ENCODE measurements at regions not wholly inside any gene's neighbourhood (a gene's known extent, or its start where the extent isn't known, plus 50 kb on each side); places are given as distances from the start of the nearest gene placed in this dataset.

DNA sequence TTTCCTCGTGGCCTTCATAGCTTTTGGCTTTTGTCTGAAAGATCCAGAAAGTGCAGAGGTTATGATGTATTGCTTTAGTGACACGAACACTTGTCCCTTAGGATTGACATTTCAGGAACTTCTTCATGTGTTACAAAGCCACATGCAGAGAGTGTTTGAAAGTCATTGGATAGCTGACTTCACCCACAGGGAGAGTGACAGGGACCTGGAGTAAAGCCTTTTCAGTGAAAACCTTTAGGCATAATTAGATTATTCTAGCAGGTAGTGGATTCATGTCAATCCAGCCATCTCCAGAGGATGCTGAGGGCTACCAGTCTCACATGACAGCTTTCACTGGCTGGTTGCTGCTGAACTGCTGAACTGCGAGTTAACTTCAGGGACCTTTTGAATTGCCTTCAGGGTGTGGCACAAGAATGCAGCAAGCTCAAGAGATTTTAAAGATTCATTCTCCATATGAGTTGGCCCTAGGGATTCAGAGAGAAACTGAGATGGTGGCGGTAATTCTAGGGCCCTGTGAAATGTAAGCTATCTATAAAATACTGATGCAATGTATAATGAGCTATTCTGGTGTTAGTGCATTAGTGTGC, 267.0 kb upstream of the GOLIM4 start:
- H3K27me3 Mint-ChIP-seq = no peaks in the 10 kb centered on the region
- H3K4me3 Mint-ChIP-seq = no peak overlapping the region
- POLR2A ChIA-PET = no interaction called here
- CTCF ChIA-PET = no interaction called here
- no peak overlapping the region for H3K27ac Mint-ChIP-seq
- H3K36me3 Mint-ChIP-seq (ENCODE audit: low read depth) = no peaks in the 10 kb centered on the region
- no peaks in the 10 kb centered on the region for H3K9me3 Mint-ChIP-seq
- no peak for DNase-seq
- no peaks in the 10 kb centered on the region for H3K4me1 Mint-ChIP-seq

DNA sequence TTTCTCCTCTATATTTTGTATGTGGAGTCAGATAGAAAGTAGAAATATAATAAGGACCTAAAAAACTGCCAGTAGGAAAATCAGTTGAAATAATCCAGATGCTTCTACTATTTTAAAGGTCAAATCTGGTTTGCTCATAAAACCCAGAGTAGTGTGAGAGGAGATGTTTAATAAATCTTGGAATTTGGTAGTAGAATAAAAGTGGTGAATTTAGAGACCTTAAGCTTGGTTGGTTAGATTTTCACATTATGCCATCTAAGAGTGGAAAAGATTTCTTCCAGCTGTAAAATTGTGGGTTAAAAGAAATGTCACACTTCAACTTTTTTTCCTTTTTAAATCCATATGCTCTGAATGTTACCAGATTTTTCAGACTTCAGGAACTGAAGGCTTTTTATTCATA, 266.4 kb upstream of the GOLIM4 start:
- no peak for DNase-seq
- H3K4me1 Mint-ChIP-seq = no peaks in the 10 kb centered on the region
- H3K27ac Mint-ChIP-seq = no peak overlapping the region
- CTCF ChIA-PET = no interaction called here
- POLR2A ChIA-PET = no interaction called here
- H3K9me3 Mint-ChIP-seq = no peaks in the 10 kb centered on the region
- H3K36me3 Mint-ChIP-seq (ENCODE audit: low read depth) = no peaks in the 10 kb centered on the region
- no peaks in the 10 kb centered on the region for H3K27me3 Mint-ChIP-seq
- no peak overlapping the region for H3K4me3 Mint-ChIP-seq

- no peak overlapping the region for H3K4me3 Mint-ChIP-seq
- no peaks in the 10 kb centered on the region for H3K4me1 Mint-ChIP-seq
- no peak for DNase-seq
- no peak overlapping the region for H3K27ac Mint-ChIP-seq
- ChIA-PET CTCF (no interaction called here), POLR2A (no interaction called here)
- H3K27me3 Mint-ChIP-seq = no peaks in the 10 kb centered on the region
- H3K36me3 Mint-ChIP-seq (ENCODE audit: low read depth) = no peaks in the 10 kb centered on the region
- no peaks in the 10 kb centered on the region for H3K9me3 Mint-ChIP-seq
Measured at GRCh38 chr3:168360993-168361392, 265.3 kb upstream of the GOLIM4 start.

GRCh38 chr3:168342946-168343850, 247.5 kb upstream of the GOLIM4 start:
- H3K36me3 Mint-ChIP-seq (ENCODE audit: low read depth) = no peaks in the 10 kb centered on the region
- DNase-seq = no peak
- CTCF ChIA-PET = no interaction called here
- no peaks in the 10 kb centered on the region for H3K27me3 Mint-ChIP-seq
- H3K9me3 Mint-ChIP-seq = peaks cover 3% of the 10 kb centered on the region
- no peak overlapping the region for H3K27ac Mint-ChIP-seq
- no peaks in the 10 kb centered on the region for H3K4me1 Mint-ChIP-seq
- POLR2A ChIA-PET = no interaction called here
- no peak overlapping the region for H3K4me3 Mint-ChIP-seq

GRCh38 chr3:168341956-168342936, 246.5 kb upstream of the GOLIM4 start:
- no peak for DNase-seq
- CTCF ChIA-PET = no interaction called here

DNA sequence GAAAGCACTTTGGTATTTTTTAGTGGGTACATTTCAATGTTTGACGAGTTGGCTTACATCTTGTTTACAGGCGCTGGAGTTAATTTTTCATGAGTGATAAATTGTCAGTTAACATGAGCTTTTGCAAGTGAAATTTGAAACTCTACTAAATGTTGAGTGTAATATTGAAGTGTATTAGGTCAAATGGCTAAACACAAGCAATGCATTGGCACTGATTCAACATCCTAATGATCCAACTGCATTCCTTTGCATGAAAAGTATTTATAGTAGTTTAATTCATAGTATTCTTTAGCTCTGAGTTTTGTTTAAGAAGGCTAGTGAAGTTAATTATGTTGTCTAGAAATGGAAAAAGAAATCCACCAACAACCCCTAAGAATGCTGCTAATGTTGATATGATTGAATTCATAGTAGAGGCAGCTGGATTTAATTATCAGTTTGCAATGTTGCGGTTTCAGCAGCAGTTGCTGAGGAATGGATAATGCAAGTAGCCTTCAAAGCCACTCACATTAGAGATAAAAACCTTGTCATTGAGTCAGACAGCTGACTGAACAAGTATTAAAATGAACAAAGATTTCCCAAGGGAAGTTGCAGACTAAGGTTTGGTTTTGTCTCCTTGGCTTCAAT, 245.6 kb upstream of the GOLIM4 start:
- Mint-ChIP-seq H3K27me3 (no peaks in the 10 kb centered on the region), H3K9me3 (peaks cover 3% of the 10 kb centered on the region), H3K36me3 (ENCODE audit: low read depth) (no peaks in the 10 kb centered on the region), H3K4me1 (no peaks in the 10 kb centered on the region), H3K27ac (no peak overlapping the region), H3K4me3 (no peak overlapping the region)
- POLR2A ChIA-PET = no interaction called here
- no peak for DNase-seq
- CTCF ChIA-PET = no interaction called here

More at GRCh38 chr3:168341956-168342936, 246.5 kb upstream of the GOLIM4 start:
- POLR2A ChIA-PET = no interaction called here
- Mint-ChIP-seq H3K4me1 (no peaks in the 10 kb centered on the region), H3K4me3 (no peak overlapping the region), H3K36me3 (ENCODE audit: low read depth) (no peaks in the 10 kb centered on the region), H3K27me3 (no peaks in the 10 kb centered on the region), H3K9me3 (peaks cover 3% of the 10 kb centered on the region), H3K27ac (no peak overlapping the region)

GRCh38 chr3:168338161-168338560, 242.4 kb upstream of the GOLIM4 start:
- Mint-ChIP-seq H3K4me3 (no peak overlapping the region), H3K4me1 (no peaks in the 10 kb centered on the region), H3K9me3 (no peaks in the 10 kb centered on the region), H3K36me3 (ENCODE audit: low read depth) (no peaks in the 10 kb centered on the region), H3K27ac (no peak overlapping the region), H3K27me3 (no peaks in the 10 kb centered on the region)
- DNase-seq = no peak
- POLR2A ChIA-PET = no interaction called here
- CTCF ChIA-PET = no interaction called here

DNA sequence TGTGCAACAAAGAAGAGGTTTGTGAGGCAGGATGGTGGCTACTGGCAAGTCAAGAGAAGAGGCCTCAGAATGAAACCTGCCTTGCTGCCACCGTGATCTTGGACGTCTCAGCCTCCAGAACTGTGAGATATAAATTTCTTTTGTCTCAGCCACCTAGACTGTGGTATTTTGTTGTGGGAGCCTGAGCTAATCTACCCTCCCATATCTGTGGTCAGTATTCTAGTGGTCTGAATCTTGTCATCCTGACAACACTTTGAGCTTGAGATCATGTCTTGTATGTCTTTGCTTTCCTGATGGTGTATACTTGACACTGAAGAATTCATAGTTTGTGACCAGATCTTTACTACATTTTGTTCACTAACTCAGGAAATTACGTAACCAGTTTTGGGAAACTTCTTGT, 240.6 kb upstream of the GOLIM4 start:
- Mint-ChIP-seq H3K27me3 (no peaks in the 10 kb centered on the region), H3K36me3 (ENCODE audit: low read depth) (no peaks in the 10 kb centered on the region)
- POLR2A ChIA-PET = no interaction called here

GRCh38 chr3:168333410-168333935, 237.7 kb upstream of the GOLIM4 start:
- Mint-ChIP-seq H3K27me3 (no peaks in the 10 kb centered on the region), H3K36me3 (ENCODE audit: low read depth) (no peaks in the 10 kb centered on the region), H3K4me1 (no peaks in the 10 kb centered on the region), H3K9me3 (no peaks in the 10 kb centered on the region), H3K27ac (no peak overlapping the region), H3K4me3 (no peak overlapping the region)
- POLR2A ChIA-PET = no interaction called here
- CTCF ChIA-PET = no interaction called here
- DNase-seq = no peak

More for the DNA sequence above, 240.6 kb upstream of the GOLIM4 start:
- no peak for DNase-seq
- no peak overlapping the region for H3K27ac Mint-ChIP-seq
- no peaks in the 10 kb centered on the region for H3K4me1 Mint-ChIP-seq
- H3K9me3 Mint-ChIP-seq = no peaks in the 10 kb centered on the region
- CTCF ChIA-PET = no interaction called here
- no peak overlapping the region for H3K4me3 Mint-ChIP-seq

- DNase-seq = no peak
- ChIA-PET CTCF (no interaction called here), POLR2A (no interaction called here)
- no peak overlapping the region for H3K4me3 Mint-ChIP-seq
- H3K36me3 Mint-ChIP-seq (ENCODE audit: low read depth) = no peaks in the 10 kb centered on the region
- H3K9me3 Mint-ChIP-seq = no peaks in the 10 kb centered on the region
- H3K27me3 Mint-ChIP-seq = no peaks in the 10 kb centered on the region
- H3K27ac Mint-ChIP-seq = no peak overlapping the region
- H3K4me1 Mint-ChIP-seq = no peaks in the 10 kb centered on the region
Measured at GRCh38 chr3:168331756-168332155, 236.0 kb upstream of the GOLIM4 start.

DNA sequence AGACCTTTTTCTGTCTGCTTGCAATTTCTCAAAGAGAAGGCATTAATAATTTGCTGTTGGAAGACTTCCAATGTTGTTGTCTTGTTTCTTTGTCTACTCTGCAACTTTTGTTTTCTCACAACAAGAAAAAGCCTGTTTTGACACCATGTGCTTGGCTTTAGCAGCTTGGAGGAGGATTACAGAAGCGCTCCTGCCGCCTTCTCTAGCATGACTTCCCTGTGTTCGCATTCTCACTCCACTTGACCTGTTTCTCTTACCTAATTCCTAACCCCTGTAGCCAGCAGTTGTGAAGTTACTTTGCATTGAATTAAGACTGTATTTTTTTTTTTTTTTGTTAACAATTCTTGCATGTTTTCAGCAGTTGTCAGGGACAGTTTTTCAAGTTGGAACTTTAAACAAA, 235.3 kb upstream of the GOLIM4 start:
- Mint-ChIP-seq H3K4me1 (no peaks in the 10 kb centered on the region), H3K27ac (no peak overlapping the region), H3K36me3 (ENCODE audit: low read depth) (no peaks in the 10 kb centered on the region), H3K27me3 (no peaks in the 10 kb centered on the region), H3K9me3 (no peaks in the 10 kb centered on the region), H3K4me3 (no peak overlapping the region)
- CTCF ChIA-PET = no interaction called here
- POLR2A ChIA-PET = no interaction called here
- no peak for DNase-seq

DNA sequence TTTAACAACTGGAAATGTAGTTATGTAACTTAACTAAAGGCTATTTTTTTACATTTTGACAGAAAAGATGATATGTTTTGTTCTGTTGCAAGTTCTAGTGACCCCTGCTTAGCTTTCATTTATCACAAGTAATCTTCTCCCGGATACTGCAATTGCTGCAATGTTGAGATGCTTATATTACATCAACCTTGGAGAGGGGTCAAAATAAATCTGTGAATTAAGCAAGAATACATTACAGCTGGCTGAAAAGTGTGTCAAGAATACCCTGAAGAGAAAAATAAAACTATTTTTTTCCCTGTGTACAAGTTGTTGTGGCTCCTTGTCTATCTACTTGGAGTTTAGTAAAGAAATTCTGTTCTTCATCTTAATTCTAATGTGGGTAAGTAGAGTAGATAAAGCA, 232.1 kb upstream of the GOLIM4 start:
- Mint-ChIP-seq H3K27me3 (no peaks in the 10 kb centered on the region), H3K36me3 (ENCODE audit: low read depth) (no peaks in the 10 kb centered on the region), H3K9me3 (no peaks in the 10 kb centered on the region), H3K4me3 (no peak overlapping the region), H3K27ac (no peak overlapping the region), H3K4me1 (no peaks in the 10 kb centered on the region)
- ChIA-PET POLR2A (no interaction called here), CTCF (no interaction called here)
- no peak for DNase-seq

- CTCF ChIA-PET = no interaction called here
- Mint-ChIP-seq H3K27ac (no peak overlapping the region), H3K4me3 (no peak overlapping the region), H3K36me3 (ENCODE audit: low read depth) (no peaks in the 10 kb centered on the region), H3K9me3 (no peaks in the 10 kb centered on the region), H3K27me3 (no peaks in the 10 kb centered on the region), H3K4me1 (no peaks in the 10 kb centered on the region)
- POLR2A ChIA-PET = no interaction called here
- no peak for DNase-seq
Measured at GRCh38 chr3:168325684-168326083, 230.0 kb upstream of the GOLIM4 start.

Measured in activated CD4-positive, alpha-beta memory T cell treated with anti-CD3 and anti-CD28 coated beads, Interleukin-2, amount 10 ng/mL, durations not matched to agents 7 days and 5 days (primary cell).